Neural cell (in vitro differentiated cells): ENCODE measurements at regions not wholly inside any gene's neighbourhood (a gene's known extent, or its start where the extent isn't known, plus 50 kb on each side); places are given as distances from the start of the nearest gene placed in this dataset.

Experiments
- H2AFZ ChIP-seq: fragments of 200-600, 300-800 bp; sonication (generic), shearing (Covaris generic); 2 replicates; pipeline ENCODE4 v1.6.0; 2014; ENCODE audit warnings: low read depth, mild to moderate bottlenecking, antibody characterized with exemption, low read length, moderate library complexity
- H3F3A ChIP-seq: fragments of 200-600 bp; shearing (Covaris generic); 2 replicates; pipeline ENCODE4 v1.6.1; 2016; ENCODE audit warnings: mild to moderate bottlenecking, moderate library complexity, mixed read lengths, antibody characterized with exemption, low read length; ENCODE audit not compliant: insufficient read depth, poor library complexity, severe bottlenecking
- H3K27ac ChIP-seq: fragments of 200-600, 300-800 bp; sonication (generic), shearing (Covaris generic); 2 replicates; pipeline ENCODE4 v1.5.1; 2014; ENCODE audit warnings: mild to moderate bottlenecking, low read length, moderate library complexity
- H3K27me3 ChIP-seq: fragments of 300-800, 200-600 bp; sonication (generic), shearing (Covaris generic); 2 replicates; pipeline ENCODE4 v1.6.0; 2014; ENCODE audit warnings: mild to moderate bottlenecking, low read depth, low read length, moderate library complexity; ENCODE audit not compliant: insufficient read depth
- H3K36me3 ChIP-seq: fragments of 300-800, 200-600 bp; sonication (generic), shearing (Covaris generic); 2 replicates; pipeline ENCODE4 v1.5.1; 2014; ENCODE audit warnings: mild to moderate bottlenecking, antibody characterized with exemption, low read length, moderate library complexity; ENCODE audit not compliant: insufficient read depth
- H3K4me2 ChIP-seq: fragments of 300-800, 200-600 bp; sonication (generic), shearing (Covaris generic); 2 replicates; pipeline ENCODE4 v1.6.0; 2014; ENCODE audit warnings: mild to moderate bottlenecking, low read length
- H3K4me3 ChIP-seq: fragments of 300-800, 200-600 bp; sonication (generic), shearing (Covaris generic); 2 replicates; pipeline ENCODE4 v1.5.1; 2014; ENCODE audit warnings: mild to moderate bottlenecking, low read length, moderate library complexity
- H3K79me2 ChIP-seq: fragments of 200-600 bp; shearing (Covaris generic); replicated peaks from 2 replicates; pipeline ENCODE4 v1.6.0; 2014; ENCODE audit warnings: mild to moderate bottlenecking, low read length, moderate library complexity; ENCODE audit not compliant: insufficient read depth
- H3K9ac ChIP-seq: fragments of 300-800, 200-600 bp; sonication (generic), shearing (Covaris generic); 2 replicates; pipeline ENCODE4 v1.6.1; 2016; ENCODE audit warnings: mild to moderate bottlenecking, low read length, mixed read lengths
- H3K9me2 ChIP-seq: fragments of 200-600 bp; shearing (Covaris generic); 2 replicates; pipeline ENCODE4 v1.6.1; 2016; ENCODE audit warnings: mild to moderate bottlenecking, low read length, mixed read lengths; ENCODE audit not compliant: insufficient read depth
- H3K9me3 ChIP-seq: fragments of 200-600, 300-800 bp; sonication (generic), shearing (Covaris generic); 2 replicates; pipeline ENCODE4 v1.6.1; 2016; ENCODE audit warnings: mild to moderate bottlenecking, mixed run types, low read length, moderate library complexity, mixed read lengths
- H4K20me1 ChIP-seq: fragments of 200-600 bp; shearing (Covaris generic); 2 replicates; pipeline ENCODE4 v1.6.1; 2016; ENCODE audit warnings: mild to moderate bottlenecking, mixed run types; ENCODE audit not compliant: insufficient read depth
- EP300 ChIP-seq: fragments of 450-650 bp; conservative IDR thresholded peaks from 2 replicates; pipeline ENCODE4 v1.6.1; 2014; ENCODE audit warnings: antibody characterized with exemption, mild to moderate bottlenecking, moderate library complexity; ENCODE audit not compliant: poor library complexity, severe bottlenecking
- EZH2 ChIP-seq: fragments of 200-600, 300-800 bp; shearing (Covaris generic), sonication (generic); IDR thresholded peaks from 2 replicates; pipeline ENCODE4 v1.6.1; 2014; ENCODE audit warnings: antibody characterized with exemption, low read length, borderline replicate concordance, mild to moderate bottlenecking; ENCODE audit not compliant: insufficient read depth, poor library complexity, severe bottlenecking
- MXI1 ChIP-seq: fragments of 450-650 bp; conservative IDR thresholded peaks from 2 replicates; pipeline ENCODE4 v1.6.1; 2014; ENCODE audit warnings: antibody characterized with exemption, mild to moderate bottlenecking; ENCODE audit not compliant: poor library complexity, severe bottlenecking
- POLR2AphosphoS5 ChIP-seq: IDR thresholded peaks from 2 replicates; pipeline ENCODE4 v1.6.1; 2012
- RAD21 ChIP-seq: fragments of 450-650 bp; conservative IDR thresholded peaks from 2 replicates; pipeline ENCODE4 v1.6.1; 2014; ENCODE audit warnings: antibody characterized with exemption, mild to moderate bottlenecking, moderate library complexity
- SMC3 ChIP-seq: fragments of 450-650 bp; conservative IDR thresholded peaks from 2 replicates; pipeline ENCODE4 v1.6.1; 2014; ENCODE audit warnings: antibody characterized with exemption, mild to moderate bottlenecking, moderate library complexity; ENCODE audit not compliant: poor library complexity
- TAF1 ChIP-seq: IDR thresholded peaks from 2 replicates; pipeline ENCODE4 v1.6.1; 2012; ENCODE audit warnings: low read depth
- TF ChIP-seq, protein P1 (sequence below): IDR thresholded peaks from 2 replicates; pipeline ENCODE4 v1.6.1; 2012; ENCODE audit warnings: borderline replicate concordance
- TF ChIP-seq, protein P2 (sequence below): fragments of 450-650 bp; IDR thresholded peaks from 2 replicates; pipeline ENCODE4 v1.5.1; 2014; ENCODE audit warnings: antibody characterized with exemption, mild to moderate bottlenecking, moderate library complexity; ENCODE audit not compliant: poor library complexity, severe bottlenecking

DNA sequence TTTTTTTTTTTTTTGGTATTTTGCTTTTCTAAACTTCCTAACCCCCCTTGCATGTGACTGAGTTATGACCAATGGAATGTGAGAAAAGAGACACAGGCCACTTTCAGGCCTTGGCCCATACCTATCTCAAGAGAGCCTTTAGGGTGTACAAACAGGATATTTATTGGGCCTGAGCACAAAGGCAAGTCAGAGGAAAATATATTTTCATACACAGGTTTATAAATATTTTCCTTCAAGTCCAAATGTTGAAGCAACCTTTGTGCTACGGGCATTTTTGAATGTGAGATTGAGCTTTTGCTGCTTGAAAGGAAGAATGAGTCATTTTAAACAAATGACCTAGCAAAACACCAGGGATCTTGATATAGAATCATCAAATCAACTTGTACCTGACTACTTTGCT is 228.6 kb upstream of the E2F7 start:
- Histone ChIP-seq H3K27ac (no peak overlapping the region), H3K79me2 (no peaks in the 10 kb centered on the region), H3K9me2 (no peaks in the 10 kb centered on the region), H3K9me3 (no peaks in the 10 kb centered on the region), H3K9ac (no peak overlapping the region), H3F3A (no peaks in the 10 kb centered on the region), H3K4me2 (no peak overlapping the region), H2AFZ (no peak overlapping the region), H4K20me1 (no peaks in the 10 kb centered on the region), H3K36me3 (no peaks in the 10 kb centered on the region), H3K4me3 (no peak overlapping the region), H3K27me3 (no peaks in the 10 kb centered on the region)
- TF ChIP-seq MXI1 (no peak), RAD21 (no peak), EZH2 (no peak), SMC3 (no peak), EP300 (no peak), POLR2AphosphoS5 (no peak), TAF1 (no peak)
- TF ChIP-seq, protein P1, sequence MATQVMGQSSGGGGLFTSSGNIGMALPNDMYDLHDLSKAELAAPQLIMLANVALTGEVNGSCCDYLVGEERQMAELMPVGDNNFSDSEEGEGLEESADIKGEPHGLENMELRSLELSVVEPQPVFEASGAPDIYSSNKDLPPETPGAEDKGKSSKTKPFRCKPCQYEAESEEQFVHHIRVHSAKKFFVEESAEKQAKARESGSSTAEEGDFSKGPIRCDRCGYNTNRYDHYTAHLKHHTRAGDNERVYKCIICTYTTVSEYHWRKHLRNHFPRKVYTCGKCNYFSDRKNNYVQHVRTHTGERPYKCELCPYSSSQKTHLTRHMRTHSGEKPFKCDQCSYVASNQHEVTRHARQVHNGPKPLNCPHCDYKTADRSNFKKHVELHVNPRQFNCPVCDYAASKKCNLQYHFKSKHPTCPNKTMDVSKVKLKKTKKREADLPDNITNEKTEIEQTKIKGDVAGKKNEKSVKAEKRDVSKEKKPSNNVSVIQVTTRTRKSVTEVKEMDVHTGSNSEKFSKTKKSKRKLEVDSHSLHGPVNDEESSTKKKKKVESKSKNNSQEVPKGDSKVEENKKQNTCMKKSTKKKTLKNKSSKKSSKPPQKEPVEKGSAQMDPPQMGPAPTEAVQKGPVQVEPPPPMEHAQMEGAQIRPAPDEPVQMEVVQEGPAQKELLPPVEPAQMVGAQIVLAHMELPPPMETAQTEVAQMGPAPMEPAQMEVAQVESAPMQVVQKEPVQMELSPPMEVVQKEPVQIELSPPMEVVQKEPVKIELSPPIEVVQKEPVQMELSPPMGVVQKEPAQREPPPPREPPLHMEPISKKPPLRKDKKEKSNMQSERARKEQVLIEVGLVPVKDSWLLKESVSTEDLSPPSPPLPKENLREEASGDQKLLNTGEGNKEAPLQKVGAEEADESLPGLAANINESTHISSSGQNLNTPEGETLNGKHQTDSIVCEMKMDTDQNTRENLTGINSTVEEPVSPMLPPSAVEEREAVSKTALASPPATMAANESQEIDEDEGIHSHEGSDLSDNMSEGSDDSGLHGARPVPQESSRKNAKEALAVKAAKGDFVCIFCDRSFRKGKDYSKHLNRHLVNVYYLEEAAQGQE: no peak
- TF ChIP-seq, protein P2, sequence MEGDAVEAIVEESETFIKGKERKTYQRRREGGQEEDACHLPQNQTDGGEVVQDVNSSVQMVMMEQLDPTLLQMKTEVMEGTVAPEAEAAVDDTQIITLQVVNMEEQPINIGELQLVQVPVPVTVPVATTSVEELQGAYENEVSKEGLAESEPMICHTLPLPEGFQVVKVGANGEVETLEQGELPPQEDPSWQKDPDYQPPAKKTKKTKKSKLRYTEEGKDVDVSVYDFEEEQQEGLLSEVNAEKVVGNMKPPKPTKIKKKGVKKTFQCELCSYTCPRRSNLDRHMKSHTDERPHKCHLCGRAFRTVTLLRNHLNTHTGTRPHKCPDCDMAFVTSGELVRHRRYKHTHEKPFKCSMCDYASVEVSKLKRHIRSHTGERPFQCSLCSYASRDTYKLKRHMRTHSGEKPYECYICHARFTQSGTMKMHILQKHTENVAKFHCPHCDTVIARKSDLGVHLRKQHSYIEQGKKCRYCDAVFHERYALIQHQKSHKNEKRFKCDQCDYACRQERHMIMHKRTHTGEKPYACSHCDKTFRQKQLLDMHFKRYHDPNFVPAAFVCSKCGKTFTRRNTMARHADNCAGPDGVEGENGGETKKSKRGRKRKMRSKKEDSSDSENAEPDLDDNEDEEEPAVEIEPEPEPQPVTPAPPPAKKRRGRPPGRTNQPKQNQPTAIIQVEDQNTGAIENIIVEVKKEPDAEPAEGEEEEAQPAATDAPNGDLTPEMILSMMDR: no peak

DNA sequence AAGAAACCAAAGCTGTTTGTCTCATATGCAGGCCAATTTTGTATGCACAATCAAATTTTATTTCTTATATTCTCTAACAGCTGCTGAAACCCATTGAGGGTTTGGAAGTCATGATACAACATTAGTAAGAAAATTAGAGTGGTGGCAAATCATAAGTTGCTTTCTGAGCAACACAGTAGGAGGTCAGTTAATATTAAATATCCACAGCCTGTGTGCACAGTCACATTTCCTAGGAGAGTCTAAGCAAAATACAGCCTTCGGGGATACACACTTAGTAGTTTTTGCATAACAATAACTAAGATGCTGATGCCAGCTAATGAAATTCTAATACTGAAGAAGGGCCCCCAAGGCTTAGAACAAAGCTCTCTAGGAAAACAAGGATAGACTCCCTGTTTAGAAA is 209.6 kb upstream of the E2F7 start:
- Histone ChIP-seq H3K79me2 (no peaks in the 10 kb centered on the region), H3K9me2 (no peaks in the 10 kb centered on the region), H3K27ac (no peak overlapping the region), H3K4me3 (no peak overlapping the region), H3K27me3 (no peaks in the 10 kb centered on the region), H3K9ac (no peak overlapping the region), H3F3A (no peaks in the 10 kb centered on the region), H2AFZ (no peak overlapping the region), H3K4me2 (no peak overlapping the region), H3K36me3 (no peaks in the 10 kb centered on the region), H3K9me3 (no peaks in the 10 kb centered on the region), H4K20me1 (no peaks in the 10 kb centered on the region)
- TF ChIP-seq TAF1: no peak
- no peak for TF ChIP-seq EP300
- TF ChIP-seq SMC3: no peak
- no peak for TF ChIP-seq EZH2
- TF ChIP-seq, protein P2: no peak
- TF ChIP-seq MXI1: no peak
- TF ChIP-seq, protein P1: no peak
- no peak for TF ChIP-seq RAD21
- TF ChIP-seq POLR2AphosphoS5: no peak
